Heart right ventricle (tissue), 16 donors: ENCODE measurements at regions not wholly inside any gene's neighbourhood (a gene's known extent, or its start where the extent isn't known, plus 50 kb on each side); places are given as distances from the start of the nearest gene placed in this dataset.
"Not testable (repeated sequence)": the region's sequence is repeated elsewhere in the genome, so short reads cannot be mapped to it uniquely, and the experiment has no call there.

Experiments
- ATAC-seq, 8 donors: fragments of 200-7000 bp; cut with Tn5 transposase; one replicate each; pipeline ENCODE4 v1.9.1; 2020; ENCODE audit warnings: mild to moderate bottlenecking in 8 of 8, moderate library complexity in 8 of 8, moderate number of reproducible peaks in 1 of 8
- DNase-seq, 2 donors: peaks; one replicate each; pipeline ENCODE4 v3.0.0-alpha.2; 2020
- H3K27ac ChIP-seq, 10 donors: fragments of 200-600 bp; sonication (generic) in 2 of 10; one replicate each; pipeline versions ENCODE4 v1.5.0 to v1.8.0; 2020 to 2022; ENCODE audit warnings: mild to moderate bottlenecking in 3 of 10
- H3K27me3 ChIP-seq, 7 donors: fragments of 200-600 bp; one replicate each; pipeline ENCODE4 v1.8.0; 2021 to 2022; ENCODE audit warnings: mild to moderate bottlenecking in 2 of 7
- H3K36me3 ChIP-seq, 9 donors: fragments of 200-600 bp; sonication (generic) in 1 of 9; one replicate each; pipeline versions ENCODE4 v1.5.0 to v1.8.0; 2020 to 2022; ENCODE audit warnings: mild to moderate bottlenecking in 2 of 9
- H3K4me1 ChIP-seq, 9 donors: fragments of 200-600 bp; sonication (generic) in 1 of 9; one replicate each; pipeline versions ENCODE4 v1.5.0 to v1.8.0; 2020 to 2022; ENCODE audit warnings: mild to moderate bottlenecking in 4 of 9
- H3K4me3 ChIP-seq, 10 donors: fragments of 200-600 bp; sonication (generic) in 2 of 10; one replicate each; pipeline versions ENCODE4 v1.5.0 to v1.8.0; 2020 to 2022; ENCODE audit warnings: mild to moderate bottlenecking in 7 of 10, moderate library complexity in 2 of 10
- H3K9me3 ChIP-seq, 11 donors: fragments of 200-600 bp in 10 of 11; sonication (generic) in 2 of 11; one replicate each; pipeline versions ENCODE4 v1.5.0 to v1.8.0; 2013 to 2022; ENCODE audit warnings: mild to moderate bottlenecking in 2 of 11, control low read depth in 1 of 11, moderate library complexity in 1 of 11
- WGBS, 2 donors: extraction: QIAGEN DNeasy Blood & Tissue Kit; methylation state at CpG; one replicate each; pipeline ENCODE4 v1.1.7; 2013; ENCODE audit warnings: inconsistent platforms in 1 of 2; 5-methylcytosine and 5-hydroxymethylcytosine counted together
- intact Hi-C, 10 donors: fragments of 100-400 bp; cut with DNase I; formaldehyde crosslinking; loops; one replicate each; pipeline versions ENCODE4 v1.11.1 to v1.14.2; 2022
- TF ChIP-seq, protein P1 (sequence below), 9 donors: fragments of 200-600 bp; sonication (generic) in 2 of 9; IDR thresholded peaks; one replicate each; pipeline versions ENCODE4 v1.5.0 to v1.8.0; 2021 to 2022; ENCODE audit warnings: antibody characterized with exemption in 9 of 9, mild to moderate bottlenecking in 5 of 9, moderate library complexity in 1 of 9
- donor health status: Arrhythmogenic right ventricular cardiomyopathy.
- donor health status: ischemic (EF 13 %, LVEDD 7.1; RV severe dilation, severe dysfunction).
- donor health status: healthy with polysubstance abuse.
- donor health status: DM: no; HTN: yes; CAD: no.
- donor health status: DM: no; HTN: no; CAD: no.
- donor health status: ischemic (EF 25% LVEDD 6.9; RV normal size, moderate dysfunction).
- donor health status: ischemic (EF 25% LVEDD 5.7; RV mildly dilated, moderate dysfunction).
- donor health status: healthy.
- donor health status: DM: yes; HTN: yes; CAD: no.
- donor health status: Ischemic cardiomyopathy.
- donor health status: ischemic (EF 35%, LVEDD 5.7; RV mildly dilated, moderate dysfunction).
- donor health status: nonischemic (EF 11% LVEDD 7.7; RV severe dilation, severe dysfunction).
- donor health status: DM: yes; HTN: yes; CAD: no.
- donor health status: PGD.
- donor health status: ischemic (EF 29% LVEDD 5.4; RV normal size, mild dysfunction).
- donor health status: nonischemic (EF 23%, LVEDD 6.1; RV moderate dilation, normal function).

DNA sequence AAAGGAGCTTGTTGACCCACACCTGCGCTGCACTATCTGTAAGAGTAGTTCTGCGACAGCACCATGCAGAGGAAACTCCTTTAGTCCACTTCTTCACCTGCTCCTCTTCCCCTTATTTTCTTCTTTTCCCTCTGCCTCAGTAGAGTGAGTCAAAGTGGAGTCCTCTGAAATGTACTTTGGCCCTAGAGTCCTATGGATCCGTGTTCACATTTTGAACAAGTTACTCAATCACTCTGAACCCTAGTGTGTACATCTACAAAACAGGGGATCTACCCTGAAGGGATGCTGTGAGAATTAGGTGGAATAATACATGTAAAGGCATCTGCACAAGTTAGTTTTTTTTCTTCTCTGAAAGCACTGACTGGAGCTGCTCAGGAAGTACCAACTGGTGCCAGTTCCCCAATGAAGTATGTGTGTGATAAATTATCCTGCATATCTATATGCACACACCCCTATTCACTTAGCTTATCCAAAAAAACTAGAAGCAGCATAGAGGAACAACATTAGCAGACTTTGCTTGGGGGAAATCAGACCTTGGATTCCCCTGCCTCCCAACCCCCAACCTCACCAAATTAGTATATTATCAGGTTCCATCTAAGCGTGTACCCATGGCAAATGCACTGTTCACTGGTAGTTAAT, 118.5 kb upstream of the FAM9C start:
- Histone ChIP-seq H3K9me3 (no peaks in the 10 kb centered on the region), H3K36me3 (no peaks in the 10 kb centered on the region), H3K4me3 (no peak overlapping the region), H3K4me1 (peaks cover 2 to 64% (median 18%) of the 10 kb centered on the region in 9 donors), H3K27me3 (peaks cover 0 to 28% (median 0%) of the 10 kb centered on the region in 7 donors), H3K27ac (peak overlapping the region in 1 of 10 donors; percentile 48)
- TF ChIP-seq, protein P1, sequence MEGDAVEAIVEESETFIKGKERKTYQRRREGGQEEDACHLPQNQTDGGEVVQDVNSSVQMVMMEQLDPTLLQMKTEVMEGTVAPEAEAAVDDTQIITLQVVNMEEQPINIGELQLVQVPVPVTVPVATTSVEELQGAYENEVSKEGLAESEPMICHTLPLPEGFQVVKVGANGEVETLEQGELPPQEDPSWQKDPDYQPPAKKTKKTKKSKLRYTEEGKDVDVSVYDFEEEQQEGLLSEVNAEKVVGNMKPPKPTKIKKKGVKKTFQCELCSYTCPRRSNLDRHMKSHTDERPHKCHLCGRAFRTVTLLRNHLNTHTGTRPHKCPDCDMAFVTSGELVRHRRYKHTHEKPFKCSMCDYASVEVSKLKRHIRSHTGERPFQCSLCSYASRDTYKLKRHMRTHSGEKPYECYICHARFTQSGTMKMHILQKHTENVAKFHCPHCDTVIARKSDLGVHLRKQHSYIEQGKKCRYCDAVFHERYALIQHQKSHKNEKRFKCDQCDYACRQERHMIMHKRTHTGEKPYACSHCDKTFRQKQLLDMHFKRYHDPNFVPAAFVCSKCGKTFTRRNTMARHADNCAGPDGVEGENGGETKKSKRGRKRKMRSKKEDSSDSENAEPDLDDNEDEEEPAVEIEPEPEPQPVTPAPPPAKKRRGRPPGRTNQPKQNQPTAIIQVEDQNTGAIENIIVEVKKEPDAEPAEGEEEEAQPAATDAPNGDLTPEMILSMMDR (IDR thresholded peaks at IDR 0.05) = no peak
- no peak for ATAC-seq
- intact Hi-C loops = loop anchor here in 4 of 10 donors (5.0 to 10.0 kb wide), 4 partner anchors 52 to 188 kb away; partner anchors contain the start of gene TMSB4X (in 3 of the 4)
- WGBS, 2 donors = 91 to 94% methylated on average over 4 of the region's 4 CpGs
- no peak for DNase-seq

DNA sequence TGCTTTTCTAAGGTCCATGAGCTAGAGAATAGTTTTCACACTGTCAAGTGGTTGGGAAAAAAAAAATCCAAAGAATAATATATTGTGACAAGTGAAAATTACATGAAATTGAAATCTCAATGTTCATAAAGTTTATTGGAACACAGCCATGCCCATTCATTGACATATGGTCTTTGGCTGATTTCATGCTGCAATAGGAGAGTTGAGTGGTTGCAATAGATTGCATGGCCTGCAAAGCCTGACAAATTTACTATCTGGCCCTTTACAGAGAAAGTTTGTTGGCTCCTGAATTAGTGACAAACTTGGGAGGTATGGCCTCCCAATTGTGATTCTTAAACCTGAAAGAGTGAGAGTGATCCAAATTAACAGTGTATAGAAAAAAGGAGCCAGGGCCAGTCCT, 115.5 kb upstream of the FAM9C start:
- peaks cover 0 to 36% (median 0%) of the 10 kb centered on the region in 7 donors for H3K27me3 ChIP-seq
- ATAC-seq (no peak), DNase-seq (no peak)
- peaks cover 0 to under 1% (median 0%) of the 10 kb centered on the region in 11 donors for H3K9me3 ChIP-seq
- no peak overlapping the region for H3K4me3 ChIP-seq
- H3K27ac ChIP-seq = peak overlapping the region in 8 of 10 donors; percentile 48 to 81 (median 70)
- intact Hi-C loops = loop anchor here in 4 of 10 donors (2.0 to 10.0 kb wide), 5 partner anchors 45 to 185 kb away; partner anchors contain the start of gene TMSB4X (in 3 of the 4)
- peaks cover 0 to 34% (median 8%) of the 10 kb centered on the region in 9 donors for H3K4me1 ChIP-seq
- no peaks in the 10 kb centered on the region for H3K36me3 ChIP-seq
- TF ChIP-seq, protein P1 (IDR thresholded peaks at IDR 0.05) = no peak

DNA sequence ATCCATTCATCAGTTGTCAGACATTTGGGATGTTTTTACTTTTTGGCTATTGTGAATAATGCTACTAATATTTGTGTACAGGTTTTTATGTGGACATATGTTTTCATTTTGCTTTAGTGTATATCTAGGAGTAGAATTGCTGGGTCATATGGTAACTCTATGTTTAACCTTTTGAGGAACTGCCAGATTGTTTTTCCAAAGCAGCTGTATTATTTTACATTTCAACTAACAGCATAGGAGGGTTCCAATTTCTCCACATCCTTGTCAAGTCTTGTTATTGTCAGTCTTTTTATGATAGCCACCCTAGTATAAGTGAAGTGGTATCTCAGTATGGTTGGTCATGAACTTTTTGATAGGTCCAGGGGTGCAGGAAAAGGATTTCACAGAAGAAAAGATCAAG, 114.5 kb upstream of the FAM9C start:
- no peak overlapping the region for H3K27ac ChIP-seq

DNA sequence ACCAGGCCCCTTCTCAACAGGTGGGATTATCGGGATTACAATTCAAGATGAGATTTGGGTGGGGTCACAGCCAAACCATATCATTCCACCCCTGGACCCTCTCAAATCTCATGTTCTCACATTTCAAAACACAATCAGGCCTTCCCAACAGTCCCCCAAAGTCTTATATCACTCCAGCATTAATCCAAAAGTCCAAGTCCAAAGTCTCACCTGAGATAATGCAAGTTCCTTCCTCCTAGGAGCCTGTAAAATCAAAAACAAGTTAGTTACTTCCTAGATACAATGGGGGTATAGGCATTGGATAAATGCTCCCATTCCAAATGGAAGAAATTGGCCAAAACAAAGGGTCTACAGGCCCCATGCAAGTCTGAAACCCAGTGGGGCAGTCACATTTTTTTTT, 111.1 kb upstream of the FAM9C start:
- intact Hi-C loops, ATAC-seq, DNase-seq, H3K4me3 ChIP-seq, H3K36me3 ChIP-seq, H3K27ac ChIP-seq: not testable (repeated sequence)
- peaks cover 0 to 29% (median 0%) of the 10 kb centered on the region in 7 donors for H3K27me3 ChIP-seq
- peaks cover 0 to 28% (median 9%) of the 10 kb centered on the region in 9 donors for H3K4me1 ChIP-seq
- H3K9me3 ChIP-seq = peaks cover 0 to 25% (median 0%) of the 10 kb centered on the region in 11 donors
- WGBS, 2 donors = 100% methylated on average over 1 of the region's 1 CpG

More for the DNA sequence above, 114.5 kb upstream of the FAM9C start:
- H3K27me3 ChIP-seq = peaks cover 0 to 33% (median 0%) of the 10 kb centered on the region in 7 donors
- peaks cover 0 to 25% (median 8%) of the 10 kb centered on the region in 9 donors for H3K4me1 ChIP-seq
- no peak overlapping the region for H3K4me3 ChIP-seq
- H3K36me3 ChIP-seq = no peaks in the 10 kb centered on the region
- DNase-seq (no peak), ATAC-seq (no peak)
- intact Hi-C loops = loop anchor here in 1 of 10 donors (2.0 kb wide), 1 partner anchor 44 kb away; no protein-coding TSS in a partner anchor
- H3K9me3 ChIP-seq = peaks cover 0 to 10% (median 0%) of the 10 kb centered on the region in 11 donors
- TF ChIP-seq, protein P1 (IDR thresholded peaks at IDR 0.05) = no peak

DNA sequence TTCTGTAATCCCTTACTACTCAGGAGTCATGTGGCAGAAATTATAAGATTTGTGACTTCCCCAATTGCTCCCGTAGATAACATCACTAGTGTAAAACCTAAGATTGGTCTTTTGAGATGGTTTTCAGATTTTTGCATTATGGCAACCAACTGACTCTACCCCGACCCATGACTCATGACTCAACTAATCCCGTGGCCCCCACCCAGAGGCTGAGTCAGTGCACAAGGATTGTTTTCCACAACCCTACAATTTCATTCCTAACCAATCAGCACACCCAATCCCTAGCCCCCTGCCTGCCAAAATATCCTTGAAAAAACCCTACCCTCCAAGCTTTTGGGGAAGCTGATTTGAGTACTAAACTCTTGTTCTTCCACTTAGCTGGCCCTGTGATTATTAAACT, 109.4 kb upstream of the FAM9C start:
- no peak overlapping the region for H3K4me3 ChIP-seq
- WGBS, 2 donors = 84 to 92% methylated on average over 3 of the region's 3 CpGs
- H3K9me3 ChIP-seq = peaks cover 0 to 25% (median 0%) of the 10 kb centered on the region in 11 donors
- ATAC-seq (no peak), DNase-seq (no peak)
- H3K4me1 ChIP-seq = peaks cover 0 to 22% (median 6%) of the 10 kb centered on the region in 9 donors
- TF ChIP-seq, protein P1 (IDR thresholded peaks at IDR 0.05) = no peak
- peaks cover 0 to 24% (median 0%) of the 10 kb centered on the region in 7 donors for H3K27me3 ChIP-seq
- no peak overlapping the region for H3K27ac ChIP-seq
- H3K36me3 ChIP-seq = no peaks in the 10 kb centered on the region
- intact Hi-C loops = no loop called here
